RWPE2 (cell line): ENCODE measurements at regions not wholly inside any gene's neighbourhood (a gene's known extent, or its start where the extent isn't known, plus 50 kb on each side); places are given as distances from the start of the nearest gene placed in this dataset.
"Not testable (repeated sequence)": the region's sequence is repeated elsewhere in the genome, so short reads cannot be mapped to it uniquely, and the experiment has no call there.

ENCODE experiments used
- ATAC-seq: fragments of 200-7000 bp; cut with Tn5 transposase; 3 replicates; pipeline ENCODE4 v1.9.1; 2021; ENCODE audit warnings: low read depth
- DNase-seq: peaks from one replicate; pipeline ENCODE4 v3.0.0-alpha.2; 2020; ENCODE audit warnings: low spot score
- H3K27ac ChIP-seq: fragments of 450-650 bp; 2 replicates; pipeline ENCODE4 v1.5.1; 2017; ENCODE audit warnings: mild to moderate bottlenecking; ENCODE audit not compliant: poor library complexity, severe bottlenecking
- H3K27me3 ChIP-seq: fragments of 250-450 bp; sonication (Bioruptor Pico); 2 replicates; pipeline ENCODE4 v1.5.1; 2021; ENCODE audit warnings: mild to moderate bottlenecking, moderate library complexity; ENCODE audit not compliant: insufficient read depth, poor library complexity, severe bottlenecking
- H3K36me3 ChIP-seq: fragments of 250-450 bp; sonication (Bioruptor Pico); 2 replicates; pipeline ENCODE4 v1.5.1; 2020; ENCODE audit warnings: low read depth, mild to moderate bottlenecking, moderate library complexity
- H3K4me1 ChIP-seq: fragments of 250-450 bp; sonication (Bioruptor Pico); 2 replicates; pipeline ENCODE4 v1.5.1; 2021; ENCODE audit warnings: mild to moderate bottlenecking, moderate library complexity; ENCODE audit not compliant: insufficient read depth, poor library complexity, severe bottlenecking
- H3K4me3 ChIP-seq: fragments of 250-450 bp; sonication (Bioruptor Pico); 2 replicates; pipeline ENCODE4 v1.5.1; 2021; ENCODE audit warnings: mild to moderate bottlenecking, moderate library complexity; ENCODE audit not compliant: severe bottlenecking
- H3K9me3 ChIP-seq: fragments of 250-450 bp; sonication (Bioruptor Pico); 2 replicates; pipeline ENCODE4 v1.5.1; 2021; ENCODE audit warnings: mild to moderate bottlenecking, moderate library complexity; ENCODE audit not compliant: severe bottlenecking
- CTCF ChIP-seq: fragments of 450-650 bp; IDR thresholded peaks from one replicate; pipeline ENCODE4 v1.5.1; 2017; ENCODE audit warnings: mild to moderate bottlenecking, moderate library complexity; ENCODE audit not compliant: poor library complexity, severe bottlenecking

- no peak for TF ChIP-seq CTCF
- no peak for ATAC-seq
Observed at GRCh38 chr16:50490828-50491227, 57.4 kb upstream of the NKD1 start.

GRCh38 chr16:50489182-50489581, 59.0 kb upstream of the NKD1 start:
- Histone ChIP-seq H3K27ac (no peak overlapping the region), H3K9me3 (peaks cover 3% of the 10 kb centered on the region), H3K4me3 (no peak overlapping the region), H3K4me1 (no peaks in the 10 kb centered on the region), H3K36me3 (no peaks in the 10 kb centered on the region), H3K27me3 (no peaks in the 10 kb centered on the region)
- ATAC-seq (no peak), DNase-seq (no peak)
- no peak for TF ChIP-seq CTCF

More at GRCh38 chr16:50490828-50491227, 57.4 kb upstream of the NKD1 start:
- DNase-seq: no peak
- no peaks in the 10 kb centered on the region for H3K4me1 ChIP-seq
- H3K36me3 ChIP-seq: no peaks in the 10 kb centered on the region
- no peaks in the 10 kb centered on the region for H3K9me3 ChIP-seq
- H3K27me3 ChIP-seq: no peaks in the 10 kb centered on the region
- H3K4me3 ChIP-seq: no peak overlapping the region
- no peak overlapping the region for H3K27ac ChIP-seq

GRCh38 chr16:50487528-50487927, 60.7 kb upstream of the NKD1 start:
- TF ChIP-seq CTCF: no peak

GRCh38 chr16:50486162-50486561, 62.0 kb upstream of the NKD1 start:
- not testable (repeated sequence) for H3K9me3 ChIP-seq, H3K4me1 ChIP-seq, H3K27me3 ChIP-seq, H3K27ac ChIP-seq, H3K36me3 ChIP-seq, H3K4me3 ChIP-seq, ATAC-seq, DNase-seq

More at GRCh38 chr16:50487528-50487927, 60.7 kb upstream of the NKD1 start:
- H3K9me3 ChIP-seq: peaks cover 3% of the 10 kb centered on the region
- no peak overlapping the region for H3K27ac ChIP-seq
- no peaks in the 10 kb centered on the region for H3K4me1 ChIP-seq
- H3K36me3 ChIP-seq: no peaks in the 10 kb centered on the region
- no peak for ATAC-seq
- no peaks in the 10 kb centered on the region for H3K27me3 ChIP-seq
- no peak for DNase-seq
- H3K4me3 ChIP-seq: no peak overlapping the region

- TF ChIP-seq CTCF: no peak
- Histone ChIP-seq H3K27ac (no peak overlapping the region), H3K27me3 (no peaks in the 10 kb centered on the region), H3K9me3 (peaks cover 3% of the 10 kb centered on the region), H3K36me3 (no peaks in the 10 kb centered on the region), H3K4me1 (no peaks in the 10 kb centered on the region), H3K4me3 (no peak overlapping the region)
- DNase-seq (no peak), ATAC-seq (no peak)
Observed at GRCh38 chr16:50485232-50485631, 63.0 kb upstream of the NKD1 start.
